Breast epithelium (tissue), 3 donors: ENCODE measurements at regions not wholly inside any gene's neighbourhood (a gene's known extent, or its start where the extent isn't known, plus 50 kb on each side); places are given as distances from the start of the nearest gene placed in this dataset.

ENCODE experiments used
- POLR2AphosphoS5 ChIP-seq, 3 donors: sonication (generic); formaldehyde crosslinking; IDR thresholded peaks; one replicate each; pipeline ENCODE4 v1.6.1; 2017; ENCODE audit warnings: antibody characterized with exemption in 3 of 3
- TF ChIP-seq, protein P1 (sequence below), 3 donors: fragments of 450-650 bp; IDR thresholded peaks; one replicate each; pipeline ENCODE4 v1.5.1; 2016 to 2017; ENCODE audit warnings: antibody characterized with exemption in 3 of 3, mild to moderate bottlenecking in 3 of 3, moderate library complexity in 3 of 3

DNA sequence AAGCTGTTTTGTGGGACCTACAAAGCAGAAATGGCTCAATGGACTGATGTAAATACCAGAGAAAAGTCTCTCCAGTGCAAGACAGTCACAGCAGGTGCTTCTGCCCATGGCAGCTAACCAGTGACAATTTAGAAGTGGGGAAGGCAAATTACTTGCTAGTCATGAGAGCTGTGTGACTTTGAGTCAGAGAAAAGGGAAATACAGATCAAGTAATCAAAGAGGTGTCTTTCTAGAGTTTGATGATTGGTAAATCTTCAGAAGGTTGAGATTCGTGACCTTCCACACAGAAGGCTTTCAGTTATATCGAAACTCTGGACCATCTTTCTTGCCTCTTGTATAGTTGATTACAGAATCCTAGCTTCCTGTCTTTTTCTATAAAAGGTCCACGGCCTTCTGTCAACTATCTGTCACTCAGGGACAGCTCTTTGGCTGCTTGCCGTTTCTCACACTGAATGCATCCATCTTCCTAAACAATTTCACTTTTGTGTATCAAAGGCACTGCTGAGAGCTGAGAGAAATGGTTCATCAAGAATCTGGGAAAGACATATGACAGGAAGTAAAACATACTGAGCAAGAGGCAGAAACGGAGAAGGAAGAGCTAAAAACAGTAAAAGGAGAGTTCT, 993.9 kb upstream of the ACO1 start:
- TF ChIP-seq, protein P1, sequence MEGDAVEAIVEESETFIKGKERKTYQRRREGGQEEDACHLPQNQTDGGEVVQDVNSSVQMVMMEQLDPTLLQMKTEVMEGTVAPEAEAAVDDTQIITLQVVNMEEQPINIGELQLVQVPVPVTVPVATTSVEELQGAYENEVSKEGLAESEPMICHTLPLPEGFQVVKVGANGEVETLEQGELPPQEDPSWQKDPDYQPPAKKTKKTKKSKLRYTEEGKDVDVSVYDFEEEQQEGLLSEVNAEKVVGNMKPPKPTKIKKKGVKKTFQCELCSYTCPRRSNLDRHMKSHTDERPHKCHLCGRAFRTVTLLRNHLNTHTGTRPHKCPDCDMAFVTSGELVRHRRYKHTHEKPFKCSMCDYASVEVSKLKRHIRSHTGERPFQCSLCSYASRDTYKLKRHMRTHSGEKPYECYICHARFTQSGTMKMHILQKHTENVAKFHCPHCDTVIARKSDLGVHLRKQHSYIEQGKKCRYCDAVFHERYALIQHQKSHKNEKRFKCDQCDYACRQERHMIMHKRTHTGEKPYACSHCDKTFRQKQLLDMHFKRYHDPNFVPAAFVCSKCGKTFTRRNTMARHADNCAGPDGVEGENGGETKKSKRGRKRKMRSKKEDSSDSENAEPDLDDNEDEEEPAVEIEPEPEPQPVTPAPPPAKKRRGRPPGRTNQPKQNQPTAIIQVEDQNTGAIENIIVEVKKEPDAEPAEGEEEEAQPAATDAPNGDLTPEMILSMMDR (IDR thresholded peaks at IDR 0.05), result no peak
- no peak for TF ChIP-seq POLR2AphosphoS5 (IDR thresholded peaks at IDR 0.05)
